HS-5 (cell line): ENCODE measurements at regions not wholly inside any gene's neighbourhood (a gene's known extent, or its start where the extent isn't known, plus 50 kb on each side); places are given as distances from the start of the nearest gene placed in this dataset.
"Not testable (repeated sequence)": the region's sequence is repeated elsewhere in the genome, so short reads cannot be mapped to it uniquely, and the experiment has no call there.

ENCODE experiments used
- DNase-seq: peaks from one replicate; pipeline ENCODE4 v3.0.0-alpha.2; 2012; ENCODE audit warnings: low read depth

GRCh38 chr5:159593518-159594073 is 263.3 kb upstream of the IL12B start:
- DNase-seq: no peak

GRCh38 chr5:159595561-159595960 is 265.3 kb upstream of the IL12B start:
- DNase-seq: not testable (repeated sequence)

GRCh38 chr5:159601216-159601615 is 270.9 kb upstream of the IL12B start:
- DNase-seq: no peak

GRCh38 chr5:159602434-159602833 is 272.1 kb upstream of the IL12B start:
- DNase-seq: no peak

- DNase-seq: no peak
These were observed 275.3 kb upstream of the IL12B start for GRCh38 chr5:159605585-159605984.

GRCh38 chr5:159609359-159609758 is 279.1 kb upstream of the IL12B start:
- DNase-seq: no peak

- DNase-seq: no peak
These were observed 280.8 kb upstream of the IL12B start for GRCh38 chr5:159610966-159611579.

- DNase-seq: peak; percentile 16
These were observed 286.7 kb upstream of the IL12B start for GRCh38 chr5:159616952-159617351.

- no peak for DNase-seq
These were observed 289.5 kb upstream of the IL12B start for GRCh38 chr5:159619826-159620225.

- no peak for DNase-seq
These were observed 290.7 kb upstream of the IL12B start for GRCh38 chr5:159620853-159621540.

GRCh38 chr5:159628703-159629102 is 287.6 kb upstream of the ADRA1B start:
- no peak for DNase-seq

GRCh38 chr5:159629158-159629557 is 287.1 kb upstream of the ADRA1B start:
- no peak for DNase-seq

GRCh38 chr5:159630545-159630944 is 285.7 kb upstream of the ADRA1B start:
- no peak for DNase-seq

GRCh38 chr5:159631001-159631400 is 285.3 kb upstream of the ADRA1B start:
- DNase-seq: no peak

- no peak for DNase-seq
These were observed 283.4 kb upstream of the ADRA1B start for GRCh38 chr5:159632866-159633265.

GRCh38 chr5:159638481-159638880 is 277.8 kb upstream of the ADRA1B start:
- no peak for DNase-seq

- no peak for DNase-seq
These were observed 277.2 kb upstream of the ADRA1B start for GRCh38 chr5:159638954-159639559.

- no peak for DNase-seq
These were observed 276.7 kb upstream of the ADRA1B start for GRCh38 chr5:159639590-159639989.

- DNase-seq: no peak
These were observed 275.8 kb upstream of the ADRA1B start for GRCh38 chr5:159640446-159640845.

- no peak for DNase-seq
These were observed 275.4 kb upstream of the ADRA1B start for GRCh38 chr5:159640921-159641320.

GRCh38 chr5:159641371-159642039 is 274.8 kb upstream of the ADRA1B start:
- no peak for DNase-seq

- no peak for DNase-seq
These were observed 273.9 kb upstream of the ADRA1B start for GRCh38 chr5:159642379-159642778.

- DNase-seq: no peak
These were observed 272.2 kb upstream of the ADRA1B start for GRCh38 chr5:159644053-159644452.
